Neural crest cell (in vitro differentiated cells): ENCODE measurements at regions not wholly inside any gene's neighbourhood (a gene's known extent, or its start where the extent isn't known, plus 50 kb on each side); places are given as distances from the start of the nearest gene placed in this dataset.

Experiments
- DNase-seq: peaks from one replicate; pipeline ENCODE4 v3.0.0; 2021; ENCODE audit warnings: low read depth, mixed read lengths, low spot score
- H3K27ac Mint-ChIP-seq: one replicate; pipeline ENCODE4 v1.8.0; 2021; ENCODE audit warnings: mild to moderate bottlenecking, mixed read lengths; ENCODE audit not compliant: unreplicated experiment
- H3K27me3 Mint-ChIP-seq: 2 replicates; pipeline ENCODE4 v1.8.0; 2021; ENCODE audit warnings: low read depth, mild to moderate bottlenecking, mixed read lengths
- H3K36me3 Mint-ChIP-seq: 2 replicates; pipeline ENCODE4 v1.8.0; 2021; ENCODE audit warnings: low read depth, mild to moderate bottlenecking, mixed read lengths
- H3K4me1 Mint-ChIP-seq: 2 replicates; pipeline ENCODE4 v1.8.0; 2021; ENCODE audit warnings: mixed read lengths
- H3K4me3 Mint-ChIP-seq: one replicate; pipeline ENCODE4 v1.8.0; 2021; ENCODE audit warnings: mild to moderate bottlenecking, mixed read lengths
- H3K9me3 Mint-ChIP-seq: 2 replicates; pipeline ENCODE4 v1.8.0; 2021; ENCODE audit warnings: mixed read lengths
- CTCF ChIP-seq: fragments of 200-600 bp; sonication (generic); conservative IDR thresholded peaks from 2 replicates; pipeline ENCODE4 v1.5.0; 2021; ENCODE audit warnings: antibody characterized with exemption, mild to moderate bottlenecking

GRCh38 chr1:213409208-213409631 is 358.2 kb downstream of the RPS6KC1 start:
- no peak for TF ChIP-seq CTCF
- peaks cover 12% of the 10 kb centered on the region for H3K9me3 Mint-ChIP-seq
- no peak overlapping the region for H3K27ac Mint-ChIP-seq
- no peak overlapping the region for H3K4me3 Mint-ChIP-seq
- no peak for DNase-seq
- peaks cover 5% of the 10 kb centered on the region for H3K4me1 Mint-ChIP-seq
- peaks cover 5% of the 10 kb centered on the region for H3K36me3 Mint-ChIP-seq
- no peaks in the 10 kb centered on the region for H3K27me3 Mint-ChIP-seq

GRCh38 chr1:213409971-213410370 is 358.9 kb downstream of the RPS6KC1 start:
- no peak overlapping the region for H3K27ac Mint-ChIP-seq
- TF ChIP-seq CTCF: no peak
- peaks cover 5% of the 10 kb centered on the region for H3K4me1 Mint-ChIP-seq
- no peak overlapping the region for H3K4me3 Mint-ChIP-seq
- peaks cover 12% of the 10 kb centered on the region for H3K9me3 Mint-ChIP-seq
- DNase-seq: no peak
- no peaks in the 10 kb centered on the region for H3K27me3 Mint-ChIP-seq
- peaks cover 5% of the 10 kb centered on the region for H3K36me3 Mint-ChIP-seq

GRCh38 chr1:213414346-213414745 is 363.3 kb downstream of the RPS6KC1 start:
- Mint-ChIP-seq H3K27ac (no peak overlapping the region), H3K9me3 (peaks cover 9% of the 10 kb centered on the region), H3K4me1 (no peaks in the 10 kb centered on the region), H3K27me3 (no peaks in the 10 kb centered on the region), H3K36me3 (peaks cover 5% of the 10 kb centered on the region), H3K4me3 (no peak overlapping the region)
- no peak for TF ChIP-seq CTCF
- no peak for DNase-seq

- no peak for TF ChIP-seq CTCF
Observed at GRCh38 chr1:213414911-213415310, 363.9 kb downstream of the RPS6KC1 start.

GRCh38 chr1:213415691-213416380 is 364.8 kb downstream of the RPS6KC1 start:
- Mint-ChIP-seq H3K4me3 (no peak overlapping the region), H3K36me3 (peaks cover under 1% of the 10 kb centered on the region), H3K9me3 (peaks cover under 1% of the 10 kb centered on the region), H3K27me3 (no peaks in the 10 kb centered on the region), H3K4me1 (no peaks in the 10 kb centered on the region), H3K27ac (no peak overlapping the region)
- no peak for TF ChIP-seq CTCF
- no peak for DNase-seq

More at GRCh38 chr1:213414911-213415310, 363.9 kb downstream of the RPS6KC1 start:
- DNase-seq: no peak
- Mint-ChIP-seq H3K4me1 (no peaks in the 10 kb centered on the region), H3K4me3 (no peak overlapping the region), H3K9me3 (peaks cover 8% of the 10 kb centered on the region), H3K27me3 (no peaks in the 10 kb centered on the region), H3K27ac (no peak overlapping the region), H3K36me3 (peaks cover 5% of the 10 kb centered on the region)
